GM18520 (cell line): ENCODE measurements at regions not wholly inside any gene's neighbourhood (a gene's known extent, or its start where the extent isn't known, plus 50 kb on each side); places are given as distances from the start of the nearest gene placed in this dataset.
"Not testable (repeated sequence)": the region's sequence is repeated elsewhere in the genome, so short reads cannot be mapped to it uniquely, and the experiment has no call there.

ENCODE experiments used
- ATAC-seq: cut with Tn5 transposase; IDR thresholded peaks from one replicate; pipeline ENCODE4 v1.9.1; 2021; ENCODE audit not compliant: unreplicated experiment

DNA sequence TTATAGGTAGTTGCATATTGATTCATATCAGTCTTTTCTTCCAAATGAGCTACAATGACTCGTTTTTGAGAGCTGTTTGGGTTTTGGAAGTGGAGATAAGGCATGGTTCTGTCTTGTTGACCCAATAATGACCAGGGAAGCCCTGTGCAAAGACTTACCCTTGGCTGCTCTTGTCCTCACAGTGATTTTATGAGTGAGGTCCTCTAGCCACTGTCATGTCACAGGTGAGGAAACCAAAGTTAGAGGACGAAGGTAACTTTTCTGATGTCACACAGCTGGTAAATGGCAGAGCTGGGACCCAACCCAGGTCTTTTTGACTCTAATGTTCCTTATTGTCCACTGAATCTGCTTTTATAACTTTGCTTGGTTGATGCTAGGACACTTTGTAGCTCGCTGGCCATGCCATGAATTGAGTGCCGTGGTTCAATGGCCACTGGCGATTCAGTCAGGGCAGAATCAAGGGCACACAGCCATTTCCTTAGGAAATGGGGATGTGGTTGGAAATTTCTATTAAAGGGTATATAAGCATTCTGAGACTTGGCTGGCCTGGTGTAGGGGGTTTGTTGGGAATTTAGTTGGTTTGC lies 249.1 kb downstream of the GOLGA6L6 start:
- not testable (repeated sequence) for ATAC-seq

DNA sequence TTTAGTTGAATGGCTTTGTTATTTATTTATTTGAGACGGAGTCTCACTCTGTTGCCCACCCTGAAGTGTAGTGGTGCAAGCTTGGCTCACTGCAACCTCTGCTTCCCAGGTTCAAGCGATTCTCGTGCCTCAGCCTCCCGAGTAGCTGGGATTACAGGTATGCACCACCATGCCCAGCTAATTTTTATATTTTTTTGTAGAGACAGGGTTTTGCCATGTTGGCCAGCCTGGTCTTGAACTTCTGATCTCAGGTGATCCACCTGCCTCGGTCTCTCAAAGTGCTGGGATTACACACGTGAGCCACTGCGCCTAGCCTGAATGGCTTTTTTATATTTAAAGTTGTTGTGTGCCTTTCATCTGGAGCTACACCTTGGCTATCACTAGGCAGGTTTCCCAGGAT lies 250.0 kb downstream of the GOLGA6L6 start:
- not testable (repeated sequence) for ATAC-seq

DNA sequence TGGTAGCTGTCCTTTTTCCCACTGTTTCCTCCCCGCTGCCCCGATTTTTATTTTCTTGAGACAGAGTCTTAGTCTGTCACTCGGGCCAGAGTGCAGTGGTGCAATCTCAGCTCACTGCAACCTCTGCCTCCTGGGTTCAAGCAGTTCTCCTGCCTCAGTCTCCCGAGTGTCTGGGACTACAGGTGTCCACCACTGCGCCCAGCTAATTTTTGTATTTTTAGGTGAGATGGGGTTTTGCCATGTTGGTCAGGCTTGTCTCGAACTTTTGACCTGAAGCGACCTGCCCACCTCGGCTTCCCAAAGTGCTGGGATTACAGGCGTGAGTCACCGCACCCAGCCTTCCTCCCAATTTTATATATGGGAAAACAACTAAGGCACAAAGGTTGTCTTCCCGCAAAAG lies 251.0 kb downstream of the GOLGA6L6 start:
- not testable (repeated sequence) for ATAC-seq

DNA sequence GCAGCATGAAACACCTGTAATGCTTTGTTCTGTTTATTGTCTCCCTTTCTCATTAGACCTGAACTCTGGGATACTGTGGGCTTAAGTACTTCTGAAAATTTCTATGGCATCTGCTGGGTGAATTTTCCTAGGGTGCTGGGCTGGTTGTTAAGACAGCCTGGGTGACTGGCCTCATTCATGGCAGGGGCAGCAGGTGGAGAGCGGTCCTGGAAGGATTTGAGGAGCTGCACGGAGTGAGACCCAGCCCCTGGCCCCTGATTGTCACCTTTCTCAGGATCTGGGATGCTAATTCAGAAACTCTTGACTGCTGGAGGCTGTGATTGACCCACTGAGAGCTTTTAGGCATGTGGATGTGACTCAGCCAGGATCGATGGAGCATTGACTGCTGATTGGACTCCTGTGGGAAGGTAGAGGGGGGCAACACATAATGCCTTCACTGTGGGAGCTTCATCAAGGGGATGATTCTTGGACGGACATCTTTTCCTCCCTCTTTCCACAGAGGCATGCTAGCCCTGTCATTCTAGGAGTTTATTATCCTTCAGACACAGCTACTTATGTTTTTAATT lies 252.0 kb downstream of the GOLGA6L6 start:
- ATAC-seq, result not testable (repeated sequence)

DNA sequence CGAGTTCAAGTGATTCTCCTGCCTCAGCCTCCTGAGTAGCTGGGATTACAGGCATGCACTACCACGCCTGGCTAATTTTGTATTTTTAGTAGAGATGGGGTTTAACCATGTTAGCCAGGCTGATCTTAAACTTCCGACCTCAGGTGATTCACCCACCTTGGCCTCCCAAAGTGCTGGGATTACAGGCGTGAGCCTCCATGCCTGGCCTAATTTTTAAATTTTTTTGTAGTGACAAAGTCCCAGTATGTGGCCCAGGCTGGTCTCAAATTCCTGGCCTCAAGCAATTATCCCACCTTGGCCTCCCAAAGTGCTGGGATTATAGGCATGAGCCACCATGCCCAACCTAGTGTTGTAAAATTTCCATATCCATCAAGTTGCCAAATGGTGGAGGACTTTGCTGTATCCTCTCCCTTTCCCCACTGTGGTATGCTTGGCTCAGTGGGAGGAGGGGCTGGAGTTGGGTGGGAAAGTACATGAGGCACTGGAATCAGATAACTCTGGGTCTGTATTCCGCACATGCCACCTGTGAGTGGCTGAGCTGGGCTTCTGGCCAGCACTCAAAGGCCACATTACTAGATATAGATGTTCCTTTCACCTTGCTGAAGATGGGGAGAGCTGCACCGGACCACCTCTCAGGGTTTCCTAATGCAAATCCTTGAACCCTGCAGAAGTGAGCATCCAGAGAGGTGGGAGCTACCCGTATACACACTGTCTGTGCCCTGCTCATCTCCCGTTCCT lies 252.6 kb downstream of the GOLGA6L6 start:
- not testable (repeated sequence) for ATAC-seq

DNA sequence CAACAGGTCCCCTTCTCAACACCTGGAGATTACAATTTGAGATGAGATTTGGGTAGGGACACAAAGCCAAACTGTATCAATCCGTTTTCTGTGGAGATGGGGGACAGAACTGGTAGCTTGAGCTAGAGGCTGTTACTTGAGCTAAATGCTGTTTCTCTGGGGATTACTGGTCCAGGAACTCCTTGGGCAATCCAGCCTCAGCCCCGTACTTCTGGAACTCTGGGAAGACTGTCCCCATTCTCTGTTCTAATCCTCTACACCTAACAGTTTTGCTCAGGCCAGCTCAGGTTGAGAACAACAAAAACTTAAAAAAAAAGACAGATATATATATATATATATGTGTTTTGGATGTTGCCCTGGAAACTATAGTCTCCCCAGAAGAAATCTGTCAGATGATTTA lies 255.0 kb downstream of the GOLGA6L6 start:
- not testable (repeated sequence) for ATAC-seq

DNA sequence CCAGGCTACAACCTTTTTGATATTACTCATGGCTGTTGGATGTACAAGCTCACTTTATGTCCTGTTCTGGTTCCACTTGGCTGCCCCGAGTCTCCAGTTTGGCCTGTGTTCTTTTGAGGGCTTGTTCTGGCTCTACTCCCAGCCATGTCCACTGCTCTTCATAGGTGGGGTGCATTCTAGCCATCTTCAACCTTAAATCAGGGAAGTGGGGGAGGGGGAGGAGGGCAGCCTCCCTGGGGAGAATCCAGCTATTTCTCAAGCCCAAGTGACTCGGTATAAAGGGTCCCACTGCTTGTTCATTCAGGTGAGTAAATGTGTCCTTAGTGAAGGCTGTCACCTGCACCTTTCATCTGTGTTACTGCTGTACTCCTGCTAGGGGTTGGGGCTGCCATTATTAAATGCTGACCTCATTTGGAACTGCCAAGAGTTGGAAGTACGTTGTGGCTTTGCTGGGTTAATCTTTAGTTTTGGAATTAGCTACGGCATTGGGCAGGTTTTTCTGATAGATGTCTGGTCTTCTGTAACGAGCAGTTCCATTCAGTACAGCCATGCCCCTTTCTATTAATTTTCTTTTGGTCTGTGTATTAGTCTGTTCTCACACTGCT lies 255.8 kb downstream of the GOLGA6L6 start:
- not testable (repeated sequence) for ATAC-seq

DNA sequence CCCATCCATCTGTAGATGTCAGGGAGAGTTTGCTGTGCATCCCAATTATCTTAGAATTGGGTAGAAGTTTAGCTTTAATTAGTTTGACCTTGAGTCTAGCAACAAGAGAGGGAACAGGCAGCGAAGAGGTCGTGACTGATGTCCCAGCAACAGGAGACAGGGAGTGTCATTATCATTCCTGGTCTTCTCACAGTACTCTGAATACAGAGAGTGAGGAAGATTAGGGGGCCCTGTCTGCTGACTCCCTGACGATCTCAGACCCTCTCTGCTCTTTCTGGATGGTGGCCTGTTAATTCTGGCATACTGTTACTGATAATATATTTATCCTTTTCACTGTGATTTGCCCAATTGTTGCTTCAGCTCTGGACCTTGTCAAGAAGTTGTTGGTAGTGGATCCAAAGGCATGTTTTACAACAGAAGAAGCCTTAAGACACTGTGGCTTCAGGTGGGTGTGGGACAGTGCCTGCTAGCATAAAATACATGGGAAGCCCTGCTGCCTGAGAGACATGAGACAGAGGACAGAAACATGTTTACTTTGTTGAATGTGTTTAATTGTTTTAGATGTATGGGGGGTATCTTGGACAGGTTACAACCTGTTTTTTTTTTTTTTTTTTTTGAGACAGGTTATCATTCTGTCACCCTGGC lies 256.6 kb downstream of the GOLGA6L6 start:
- ATAC-seq, result not testable (repeated sequence)

DNA sequence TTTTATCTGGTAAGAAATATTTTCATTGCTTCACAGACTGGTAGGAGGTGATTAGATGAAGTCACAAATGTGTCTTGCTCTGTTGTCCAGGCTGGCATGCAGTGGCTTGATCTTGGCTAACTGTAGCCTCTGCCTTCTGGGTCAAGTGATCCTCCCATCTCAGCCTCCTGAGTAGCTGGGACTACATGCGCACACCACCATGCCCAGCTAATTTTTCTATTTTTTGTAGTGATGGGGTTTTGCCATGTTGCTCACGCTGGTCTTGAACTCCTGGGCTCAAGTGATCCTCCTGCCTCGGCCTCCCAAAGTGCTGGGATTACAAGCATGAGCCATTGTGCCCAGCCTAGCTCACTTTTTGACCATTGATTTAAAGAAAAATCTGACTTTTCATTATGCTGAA lies 257.9 kb downstream of the GOLGA6L6 start:
- ATAC-seq, result not testable (repeated sequence)

DNA sequence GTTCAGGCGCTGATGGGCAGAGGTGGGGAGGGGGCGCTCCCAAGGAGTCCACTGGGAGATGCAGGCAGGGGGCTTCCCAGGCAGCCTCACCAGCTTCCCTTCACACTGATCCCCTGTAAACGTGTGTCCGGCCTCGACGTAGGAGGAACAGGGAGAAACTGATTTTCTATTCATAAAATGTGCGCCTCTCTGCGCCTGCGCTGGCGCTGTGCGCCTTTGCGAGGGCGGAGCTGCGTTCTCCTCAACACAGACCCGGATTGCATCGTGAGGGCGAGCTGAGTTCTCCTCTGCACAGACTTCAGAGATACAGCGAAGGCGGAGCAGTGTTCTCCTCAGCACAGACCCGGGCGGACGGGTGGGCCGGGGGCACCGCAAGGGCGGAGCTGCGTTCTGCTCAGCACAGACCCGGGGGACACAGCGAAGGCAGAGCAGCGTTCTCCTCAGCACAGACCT lies 259.1 kb downstream of the GOLGA6L6 start:
- not testable (repeated sequence) for ATAC-seq

DNA sequence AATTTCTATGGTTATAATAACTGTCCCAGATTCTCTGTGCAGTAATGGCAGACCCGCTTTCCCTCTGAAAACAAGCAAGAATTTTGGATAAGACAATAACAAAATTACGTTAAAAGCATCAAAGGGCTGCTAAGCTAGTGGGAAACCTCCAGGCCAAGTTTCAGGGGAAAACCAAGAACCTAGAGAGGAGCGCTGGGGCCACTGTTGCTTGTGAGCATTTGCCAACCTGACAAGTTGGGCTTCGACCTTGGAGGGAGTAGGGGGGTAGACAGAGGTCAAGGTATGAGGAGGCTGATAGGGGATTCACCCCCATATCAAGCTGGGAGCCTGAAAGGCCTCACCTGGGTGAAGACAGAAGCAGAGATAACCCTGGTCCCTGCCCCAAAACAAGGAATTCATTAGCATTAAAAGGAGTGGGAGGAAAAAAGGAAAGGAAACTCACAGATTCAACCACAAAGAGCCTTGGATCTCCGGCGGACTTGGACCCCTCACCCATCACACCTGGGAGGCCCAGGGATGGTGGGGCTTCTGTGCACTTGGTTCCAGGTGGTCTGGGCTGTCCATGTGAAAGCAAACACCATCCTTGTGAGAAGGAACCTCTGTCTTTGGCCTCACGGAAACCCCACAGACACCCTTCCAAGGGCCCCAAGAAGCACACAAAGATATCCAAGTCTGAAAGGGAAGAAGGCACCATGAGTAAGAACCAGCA lies 259.9 kb downstream of the GOLGA6L6 start:
- not testable (repeated sequence) for ATAC-seq

DNA sequence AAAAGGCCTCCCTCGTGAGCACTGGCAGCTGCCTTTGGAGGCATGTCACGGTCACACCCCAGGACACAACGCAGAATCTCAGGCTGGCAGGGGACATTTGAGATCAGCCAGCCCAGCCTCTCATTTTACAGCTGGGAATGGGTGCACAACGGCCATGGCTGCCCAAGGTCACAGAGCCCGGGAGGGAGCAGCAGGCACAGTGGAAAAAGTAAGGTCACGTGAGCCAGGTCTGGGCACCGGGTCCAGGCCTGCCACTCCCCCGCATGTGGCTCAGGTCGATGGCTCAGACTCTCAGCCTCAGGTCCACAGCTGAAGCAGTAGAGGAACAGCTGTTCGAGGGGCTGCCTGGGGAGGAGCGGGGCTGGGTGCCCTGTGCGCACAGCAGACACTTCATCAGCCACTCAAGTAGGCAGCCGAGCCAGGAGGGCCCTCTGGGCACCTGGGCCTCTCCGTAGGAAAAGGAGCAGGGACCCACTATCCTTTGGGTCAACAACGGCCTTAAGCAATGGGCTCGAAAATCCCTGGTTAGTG lies 260.6 kb downstream of the GOLGA6L6 start:
- ATAC-seq, result no peak

DNA sequence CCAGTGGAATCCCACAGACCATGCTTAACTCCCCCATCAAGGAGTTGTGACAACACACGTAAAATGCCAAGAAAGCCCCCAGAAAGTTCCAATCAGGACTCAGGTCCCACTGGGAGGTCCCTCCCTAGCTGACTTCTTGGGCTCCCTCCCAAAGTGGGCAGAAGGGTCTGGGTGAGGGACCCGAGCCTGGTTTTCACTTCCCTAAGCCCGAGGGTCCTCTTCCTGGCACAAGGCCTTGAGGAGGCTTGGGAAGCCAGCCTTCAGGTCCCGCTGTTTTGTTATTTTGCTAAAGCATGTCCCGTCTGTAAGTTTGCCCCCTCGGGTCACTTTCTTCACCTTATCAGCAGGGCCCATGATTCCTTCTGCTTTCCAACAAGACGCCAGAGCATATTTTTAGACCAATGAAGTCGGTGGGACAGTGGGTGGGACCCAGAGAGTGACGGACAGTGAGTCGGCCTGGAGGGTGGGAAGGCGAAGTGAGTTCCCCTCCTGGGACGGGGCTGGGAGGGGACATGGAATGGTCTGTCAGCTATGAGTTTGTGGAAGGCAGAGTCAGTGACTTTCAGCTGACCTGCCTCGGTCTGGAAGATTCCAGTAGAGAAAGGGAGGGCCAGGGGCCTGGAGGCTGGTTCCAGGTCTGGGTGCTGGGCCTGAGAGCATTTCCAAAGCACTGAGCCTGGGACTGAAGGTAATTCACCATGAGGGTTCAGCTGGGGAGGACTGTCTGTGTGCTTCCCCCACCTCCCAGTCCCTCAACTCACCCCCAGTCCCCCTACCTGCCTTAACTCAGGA lies 261.3 kb downstream of the GOLGA6L6 start:
- ATAC-seq, result not testable (repeated sequence)

DNA sequence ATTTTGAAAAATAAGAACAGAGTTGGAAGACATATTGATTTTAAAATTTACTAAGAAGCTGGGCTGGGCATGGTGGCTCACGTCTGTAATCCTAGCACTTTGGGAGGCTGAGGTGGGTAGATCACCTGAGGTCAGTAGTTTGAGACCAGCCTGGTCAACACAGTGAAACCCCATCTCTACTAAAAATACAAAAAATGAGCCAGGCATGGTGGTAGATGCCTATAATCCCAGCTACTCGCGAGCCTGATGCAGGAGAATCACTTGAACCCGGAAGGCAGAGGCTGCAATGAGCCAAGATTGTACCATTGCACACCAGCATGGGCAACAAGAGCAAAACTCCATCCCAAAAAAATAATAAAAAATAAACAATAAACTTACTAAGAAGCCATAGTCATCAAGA lies 262.5 kb downstream of the GOLGA6L6 start:
- ATAC-seq, result not testable (repeated sequence)

DNA sequence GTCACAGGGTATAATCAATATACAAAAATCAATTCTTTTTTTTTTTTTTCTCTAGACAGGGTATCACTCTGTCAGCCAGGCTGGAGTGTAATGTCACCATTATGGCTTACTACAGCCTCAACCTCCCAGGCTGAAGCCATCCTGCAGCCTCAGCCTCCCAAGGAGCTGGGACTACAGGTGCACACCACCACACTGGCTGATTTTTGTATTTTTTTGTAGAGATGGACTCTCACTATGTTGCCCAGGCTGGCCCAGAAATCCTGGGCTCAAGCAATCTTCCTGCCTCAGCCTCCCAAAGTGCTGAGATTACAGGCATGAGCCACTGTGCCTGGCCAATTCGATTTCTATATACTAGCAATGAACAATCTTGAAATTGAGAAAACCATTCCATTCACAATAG lies 263.2 kb downstream of the GOLGA6L6 start:
- not testable (repeated sequence) for ATAC-seq

DNA sequence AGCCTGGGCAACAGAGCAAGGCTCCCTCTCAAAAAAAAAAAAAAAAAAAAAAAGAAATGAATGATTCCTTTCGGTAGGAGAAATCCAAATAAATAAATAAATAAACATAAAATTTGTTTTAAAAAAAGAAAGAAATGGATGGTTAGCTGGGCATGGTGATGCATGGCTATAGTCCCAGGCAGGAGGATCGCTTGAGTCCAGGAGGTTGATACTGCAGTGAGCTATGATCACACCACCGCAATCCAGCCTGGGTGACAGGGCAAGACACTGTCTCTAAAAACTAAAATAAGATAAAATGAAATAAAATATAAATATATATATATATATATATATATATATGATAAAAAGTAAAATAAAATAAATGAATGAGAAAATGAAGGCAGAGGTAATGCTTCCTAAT lies 264.1 kb downstream of the GOLGA6L6 start:
- ATAC-seq, result not testable (repeated sequence)

DNA sequence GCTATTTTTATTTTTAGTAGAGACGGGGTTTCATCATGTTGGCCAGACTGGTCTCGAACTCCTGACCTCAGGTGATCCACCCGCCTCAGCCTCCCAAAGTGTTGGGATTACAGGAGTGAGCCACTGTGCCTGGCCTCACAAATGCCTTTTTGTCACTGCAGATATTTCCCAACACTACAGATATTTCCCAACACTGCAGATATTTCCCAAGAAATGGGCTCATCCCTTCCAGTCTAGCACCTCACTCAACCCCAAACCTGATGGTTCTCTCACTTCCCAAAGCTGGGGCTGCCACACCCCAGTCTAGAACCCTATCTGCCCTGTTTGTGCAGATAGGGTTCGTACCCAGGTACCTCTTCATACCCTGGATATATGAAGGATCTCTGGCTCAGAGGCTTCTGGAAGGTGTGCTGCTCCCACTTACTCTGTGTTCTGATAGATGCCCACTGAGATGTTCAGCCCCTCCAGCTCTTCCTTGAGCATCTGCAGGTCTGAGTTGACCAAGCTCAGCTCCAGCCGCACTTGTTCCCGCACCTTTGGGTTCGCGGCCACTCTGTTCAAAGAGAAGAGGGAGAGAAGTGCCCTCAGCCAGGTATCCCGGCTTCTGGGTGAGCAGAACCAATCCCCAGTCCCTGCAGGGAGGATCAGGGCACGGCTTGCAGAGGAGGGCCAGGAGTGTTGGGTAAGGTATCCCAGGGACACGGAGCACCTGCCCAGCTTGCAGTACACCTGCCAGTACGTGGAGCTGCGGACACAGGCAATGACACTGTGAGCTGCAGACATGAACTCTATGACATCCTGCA lies 265.1 kb downstream of the GOLGA6L6 start:
- ATAC-seq, result not testable (repeated sequence)

DNA sequence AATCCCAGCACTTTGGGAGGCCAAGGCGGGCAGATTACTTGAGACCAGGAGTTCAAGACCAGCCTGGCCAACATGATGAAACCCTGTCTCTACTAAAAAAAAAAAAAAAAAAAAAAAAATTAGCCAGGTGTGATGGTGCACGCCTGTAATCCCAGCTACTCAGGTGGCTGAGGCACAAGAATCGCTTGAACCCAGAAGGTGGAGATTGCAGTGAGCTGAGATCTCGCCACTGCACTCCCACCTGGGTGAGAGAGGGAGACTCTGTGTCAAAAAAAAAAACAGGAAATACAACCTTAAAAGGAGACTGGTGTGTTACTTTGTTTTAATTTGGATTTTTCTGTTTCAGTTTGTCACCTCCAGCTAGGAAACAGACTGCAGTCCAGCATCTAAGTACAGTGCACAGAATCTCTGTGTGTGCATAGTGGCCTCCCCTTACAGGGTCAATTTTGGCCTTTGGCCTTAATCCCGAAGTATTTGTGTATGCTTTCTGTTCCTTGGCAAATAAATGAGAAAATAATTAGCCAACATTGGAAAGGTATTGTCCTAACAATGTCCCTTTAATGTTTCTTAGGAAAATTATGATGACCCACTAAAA lies 266.1 kb downstream of the GOLGA6L6 start:
- not testable (repeated sequence) for ATAC-seq
